ENCODE measurements at regions not wholly inside any gene's neighbourhood (a gene's known extent, or its start where the extent isn't known, plus 50 kb on each side); places are given as distances from the start of the nearest gene placed in this dataset.

GRCh38 chr14:38721822-38722431 is 381.1 kb downstream of the SEC23A start:
- Histone ChIP-seq H3K9ac (ENCODE audit: low read length) (no peak overlapping the region), H3K36me3 (ENCODE audit: control insufficient read depth, insufficient read depth, low read length) (no peaks in the 10 kb centered on the region), H3K27me3 (ENCODE audit: control insufficient read depth, insufficient read depth, low read length) (no peaks in the 10 kb centered on the region), H3K9me3 (ENCODE audit: control insufficient read depth, low read length) (no peaks in the 10 kb centered on the region), H3K4me3 (ENCODE audit: low read length) (no peak overlapping the region), H3K4me1 (ENCODE audit: control insufficient read depth, insufficient read depth, low read length) (no peaks in the 10 kb centered on the region)

GRCh38 chr14:38718519-38718918 is 384.5 kb downstream of the SEC23A start:
- Histone ChIP-seq H3K4me3 (ENCODE audit: low read length) (no peak overlapping the region), H3K9ac (ENCODE audit: low read length) (no peak overlapping the region), H3K9me3 (ENCODE audit: control insufficient read depth, low read length) (no peaks in the 10 kb centered on the region), H3K27me3 (ENCODE audit: control insufficient read depth, insufficient read depth, low read length) (no peaks in the 10 kb centered on the region), H3K36me3 (ENCODE audit: control insufficient read depth, insufficient read depth, low read length) (no peaks in the 10 kb centered on the region), H3K4me1 (ENCODE audit: control insufficient read depth, insufficient read depth, low read length) (no peaks in the 10 kb centered on the region)

GRCh38 chr14:38716926-38717325 is 386.1 kb downstream of the SEC23A start:
- no peaks in the 10 kb centered on the region for H3K36me3 ChIP-seq (ENCODE audit: control insufficient read depth, insufficient read depth, low read length)
- no peak overlapping the region for H3K4me3 ChIP-seq (ENCODE audit: low read length)
- no peak overlapping the region for H3K9ac ChIP-seq (ENCODE audit: low read length)
- H3K9me3 ChIP-seq (ENCODE audit: control insufficient read depth, low read length) = no peaks in the 10 kb centered on the region
- H3K27me3 ChIP-seq (ENCODE audit: control insufficient read depth, insufficient read depth, low read length) = no peaks in the 10 kb centered on the region
- H3K4me1 ChIP-seq (ENCODE audit: control insufficient read depth, insufficient read depth, low read length) = no peaks in the 10 kb centered on the region

GRCh38 chr14:38710881-38711280 is 392.2 kb downstream of the SEC23A start:
- no peaks in the 10 kb centered on the region for H3K9me3 ChIP-seq (ENCODE audit: control insufficient read depth, low read length)
- H3K9ac ChIP-seq (ENCODE audit: low read length) = no peak overlapping the region
- no peaks in the 10 kb centered on the region for H3K27me3 ChIP-seq (ENCODE audit: control insufficient read depth, insufficient read depth, low read length)
- no peaks in the 10 kb centered on the region for H3K36me3 ChIP-seq (ENCODE audit: control insufficient read depth, insufficient read depth, low read length)
- H3K4me3 ChIP-seq (ENCODE audit: low read length) = no peak overlapping the region
- no peaks in the 10 kb centered on the region for H3K4me1 ChIP-seq (ENCODE audit: control insufficient read depth, insufficient read depth, low read length)

GRCh38 chr14:38710196-38710595 is 392.8 kb downstream of the SEC23A start:
- H3K27me3 ChIP-seq (ENCODE audit: control insufficient read depth, insufficient read depth, low read length) = no peaks in the 10 kb centered on the region
- no peaks in the 10 kb centered on the region for H3K36me3 ChIP-seq (ENCODE audit: control insufficient read depth, insufficient read depth, low read length)
- no peak overlapping the region for H3K4me3 ChIP-seq (ENCODE audit: low read length)
- H3K4me1 ChIP-seq (ENCODE audit: control insufficient read depth, insufficient read depth, low read length) = no peaks in the 10 kb centered on the region
- H3K9ac ChIP-seq (ENCODE audit: low read length) = no peak overlapping the region
- H3K9me3 ChIP-seq (ENCODE audit: control insufficient read depth, low read length) = no peaks in the 10 kb centered on the region

GRCh38 chr14:38705220-38705619 is 397.8 kb downstream of the SEC23A start:
- Histone ChIP-seq H3K27me3 (ENCODE audit: control insufficient read depth, insufficient read depth, low read length) (no peaks in the 10 kb centered on the region), H3K36me3 (ENCODE audit: control insufficient read depth, insufficient read depth, low read length) (no peaks in the 10 kb centered on the region), H3K9me3 (ENCODE audit: control insufficient read depth, low read length) (no peaks in the 10 kb centered on the region), H3K4me1 (ENCODE audit: control insufficient read depth, insufficient read depth, low read length) (no peaks in the 10 kb centered on the region), H3K9ac (ENCODE audit: low read length) (no peak overlapping the region), H3K4me3 (ENCODE audit: low read length) (no peak overlapping the region)

GRCh38 chr14:38704220-38704619 is 398.8 kb downstream of the SEC23A start:
- Histone ChIP-seq H3K4me3 (ENCODE audit: low read length) (no peak overlapping the region), H3K9me3 (ENCODE audit: control insufficient read depth, low read length) (no peaks in the 10 kb centered on the region), H3K36me3 (ENCODE audit: control insufficient read depth, insufficient read depth, low read length) (no peaks in the 10 kb centered on the region), H3K4me1 (ENCODE audit: control insufficient read depth, insufficient read depth, low read length) (no peaks in the 10 kb centered on the region), H3K27me3 (ENCODE audit: control insufficient read depth, insufficient read depth, low read length) (no peaks in the 10 kb centered on the region), H3K9ac (ENCODE audit: low read length) (no peak overlapping the region)

GRCh38 chr14:38696925-38697324 is 406.1 kb downstream of the SEC23A start:
- Histone ChIP-seq H3K27me3 (ENCODE audit: control insufficient read depth, insufficient read depth, low read length) (no peaks in the 10 kb centered on the region), H3K9ac (ENCODE audit: low read length) (no peak overlapping the region), H3K9me3 (ENCODE audit: control insufficient read depth, low read length) (no peaks in the 10 kb centered on the region), H3K36me3 (ENCODE audit: control insufficient read depth, insufficient read depth, low read length) (no peaks in the 10 kb centered on the region), H3K4me3 (ENCODE audit: low read length) (no peak overlapping the region), H3K4me1 (ENCODE audit: control insufficient read depth, insufficient read depth, low read length) (no peaks in the 10 kb centered on the region)

- Histone ChIP-seq H3K9me3 (ENCODE audit: control insufficient read depth, low read length) (no peaks in the 10 kb centered on the region), H3K4me1 (ENCODE audit: control insufficient read depth, insufficient read depth, low read length) (no peaks in the 10 kb centered on the region), H3K27me3 (ENCODE audit: control insufficient read depth, insufficient read depth, low read length) (no peaks in the 10 kb centered on the region), H3K9ac (ENCODE audit: low read length) (no peak overlapping the region), H3K4me3 (ENCODE audit: low read length) (no peak overlapping the region), H3K36me3 (ENCODE audit: control insufficient read depth, insufficient read depth, low read length) (no peaks in the 10 kb centered on the region)
Measured at GRCh38 chr14:38693423-38693822, 409.6 kb downstream of the SEC23A start.

GRCh38 chr14:38669027-38669426 is 413.1 kb upstream of the CLEC14A start:
- Histone ChIP-seq H3K27me3 (ENCODE audit: control insufficient read depth, insufficient read depth, low read length) (no peaks in the 10 kb centered on the region), H3K36me3 (ENCODE audit: control insufficient read depth, insufficient read depth, low read length) (no peaks in the 10 kb centered on the region), H3K9me3 (ENCODE audit: control insufficient read depth, low read length) (no peaks in the 10 kb centered on the region), H3K9ac (ENCODE audit: low read length) (no peak overlapping the region), H3K4me3 (ENCODE audit: low read length) (no peak overlapping the region), H3K4me1 (ENCODE audit: control insufficient read depth, insufficient read depth, low read length) (no peaks in the 10 kb centered on the region)

- Histone ChIP-seq H3K27me3 (ENCODE audit: control insufficient read depth, insufficient read depth, low read length) (peaks cover 3% of the 10 kb centered on the region), H3K9ac (ENCODE audit: low read length) (no peak overlapping the region), H3K4me3 (ENCODE audit: low read length) (no peak overlapping the region), H3K36me3 (ENCODE audit: control insufficient read depth, insufficient read depth, low read length) (no peaks in the 10 kb centered on the region), H3K9me3 (ENCODE audit: control insufficient read depth, low read length) (no peaks in the 10 kb centered on the region), H3K4me1 (ENCODE audit: control insufficient read depth, insufficient read depth, low read length) (no peaks in the 10 kb centered on the region)
Measured at GRCh38 chr14:38663382-38663781, 407.5 kb upstream of the CLEC14A start.

- Histone ChIP-seq H3K9me3 (ENCODE audit: control insufficient read depth, low read length) (no peaks in the 10 kb centered on the region), H3K4me1 (ENCODE audit: control insufficient read depth, insufficient read depth, low read length) (no peaks in the 10 kb centered on the region), H3K27me3 (ENCODE audit: control insufficient read depth, insufficient read depth, low read length) (peaks cover 3% of the 10 kb centered on the region), H3K9ac (ENCODE audit: low read length) (no peak overlapping the region), H3K4me3 (ENCODE audit: low read length) (no peak overlapping the region), H3K36me3 (ENCODE audit: control insufficient read depth, insufficient read depth, low read length) (no peaks in the 10 kb centered on the region)
Measured at GRCh38 chr14:38662781-38663180, 406.9 kb upstream of the CLEC14A start.

GRCh38 chr14:38646391-38646790 is 390.5 kb upstream of the CLEC14A start:
- Histone ChIP-seq H3K9me3 (ENCODE audit: control insufficient read depth, low read length) (no peaks in the 10 kb centered on the region), H3K9ac (ENCODE audit: low read length) (no peak overlapping the region), H3K36me3 (ENCODE audit: control insufficient read depth, insufficient read depth, low read length) (no peaks in the 10 kb centered on the region), H3K4me3 (ENCODE audit: low read length) (no peak overlapping the region), H3K4me1 (ENCODE audit: control insufficient read depth, insufficient read depth, low read length) (no peaks in the 10 kb centered on the region), H3K27me3 (ENCODE audit: control insufficient read depth, insufficient read depth, low read length) (no peaks in the 10 kb centered on the region)
